ENCODE measurements at regions not wholly inside any gene's neighbourhood (a gene's known extent, or its start where the extent isn't known, plus 50 kb on each side); places are given as distances from the start of the nearest gene placed in this dataset.

GRCh38 chr1:18572022-18572880 lies 58.4 kb upstream of the PAX7 start:
- Histone ChIP-seq H2BK12ac (ENCODE audit: low read length in 2 of 2) (no peak overlapping the region), H3K18ac (ENCODE audit: low read depth in 1 of 2, low read length in 2 of 2) (no peak overlapping the region), H3K79me1 (replicated peaks; ENCODE audit: low read length, poor library complexity, severe bottlenecking) (no peaks in the 10 kb centered on the region), H2BK120ac (ENCODE audit: low read depth, low read length) (no peak overlapping the region), H4K91ac (ENCODE audit: low read length) (no peak overlapping the region), H3K27me3 (ENCODE audit: control insufficient read depth in 1 of 2, insufficient read depth in 1 of 2, low read length in 2 of 2) (peaks cover 15 to 54% of the 10 kb centered on the region in 2 experiments), H3K14ac (ENCODE audit: low read length in 2 of 2) (no peak overlapping the region), H3K9me3 (ENCODE audit: control insufficient read depth, low read length) (peaks cover 9% of the 10 kb centered on the region), H3K27ac (ENCODE audit: low read length, poor library complexity, severe bottlenecking) (no peak overlapping the region), H3K4me3 (ENCODE audit: insufficient read depth in 1 of 2, low read depth in 1 of 2, low read length in 2 of 2) (no peak overlapping the region), H3K4me2 (ENCODE audit: low read length, poor library complexity, severe bottlenecking) (no peak overlapping the region), H3K4me1 (ENCODE audit: control insufficient read depth, insufficient read depth, low read depth, low read length) (peaks cover 2% of the 10 kb centered on the region), H3K9ac (ENCODE audit: low read length) (no peak overlapping the region), H2BK15ac (ENCODE audit: low read depth, poor library complexity, severe bottlenecking) (no peak overlapping the region), H4K8ac (ENCODE audit: low read length) (no peak overlapping the region), H2AK5ac (ENCODE audit: low read length, severe bottlenecking) (no peak overlapping the region), H2BK5ac (ENCODE audit: low read depth, low read length, poor library complexity, severe bottlenecking) (no peak overlapping the region), H3K23ac (ENCODE audit: low read length in 2 of 2) (no peak overlapping the region), H2AFZ (ENCODE audit: low read depth, low read length) (no peak overlapping the region), H3K4ac (ENCODE audit: low read depth in 1 of 2, low read length in 2 of 2) (no peak overlapping the region), H3K36me3 (ENCODE audit: control insufficient read depth in 1 of 2, insufficient read depth in 2 of 2, low read depth in 1 of 2, low read length in 2 of 2) (no peaks in the 10 kb centered on the region)
- no peak for DNase-seq
- WGBS: 81% methylated on average over 9 of the region's 9 CpGs

GRCh38 chr1:18573170-18573569 lies 57.5 kb upstream of the PAX7 start:
- H3K4me3 ChIP-seq (ENCODE audit: insufficient read depth in 1 of 2, low read depth in 1 of 2, low read length in 2 of 2): no peak overlapping the region
- no peak overlapping the region for H3K4me2 ChIP-seq (ENCODE audit: low read length, poor library complexity, severe bottlenecking)
- H3K79me1 ChIP-seq (replicated peaks; ENCODE audit: low read length, poor library complexity, severe bottlenecking): no peaks in the 10 kb centered on the region
- no peak overlapping the region for H3K18ac ChIP-seq (ENCODE audit: low read depth in 1 of 2, low read length in 2 of 2)
- H2BK5ac ChIP-seq (ENCODE audit: low read depth, low read length, poor library complexity, severe bottlenecking): no peak overlapping the region
- no peak overlapping the region for H2AFZ ChIP-seq (ENCODE audit: low read depth, low read length)
- no peak overlapping the region for H2AK5ac ChIP-seq (ENCODE audit: low read length, severe bottlenecking)
- peaks cover under 1% of the 10 kb centered on the region for H3K9me3 ChIP-seq (ENCODE audit: control insufficient read depth, low read length)
- H3K4ac ChIP-seq (ENCODE audit: low read depth in 1 of 2, low read length in 2 of 2): no peak overlapping the region
- H2BK12ac ChIP-seq (ENCODE audit: low read length in 2 of 2): no peak overlapping the region
- H2BK15ac ChIP-seq (ENCODE audit: low read depth, poor library complexity, severe bottlenecking): no peak overlapping the region
- no peak overlapping the region for H2BK120ac ChIP-seq (ENCODE audit: low read depth, low read length)
- H3K9ac ChIP-seq (ENCODE audit: low read length): no peak overlapping the region
- no peak overlapping the region for H3K14ac ChIP-seq (ENCODE audit: low read length in 2 of 2)
- peaks cover 2% of the 10 kb centered on the region for H3K4me1 ChIP-seq (ENCODE audit: control insufficient read depth, insufficient read depth, low read depth, low read length)
- WGBS: 82% methylated on average over 8 of the region's 8 CpGs
- H3K23ac ChIP-seq (ENCODE audit: low read length in 2 of 2): no peak overlapping the region
- H4K91ac ChIP-seq (ENCODE audit: low read length): no peak overlapping the region
- no peak overlapping the region for H3K27ac ChIP-seq (ENCODE audit: low read length, poor library complexity, severe bottlenecking)
- H3K36me3 ChIP-seq (ENCODE audit: control insufficient read depth in 1 of 2, insufficient read depth in 2 of 2, low read depth in 1 of 2, low read length in 2 of 2): no peaks in the 10 kb centered on the region
- no peak for DNase-seq
- no peak overlapping the region for H4K8ac ChIP-seq (ENCODE audit: low read length)
- peaks cover 15 to 46% of the 10 kb centered on the region in 2 experiments for H3K27me3 ChIP-seq (ENCODE audit: control insufficient read depth in 1 of 2, insufficient read depth in 1 of 2, low read length in 2 of 2)

GRCh38 chr1:18574754-18575153 lies 55.9 kb upstream of the PAX7 start:
- Histone ChIP-seq H3K14ac (ENCODE audit: low read length in 2 of 2) (no peak overlapping the region), H2AK5ac (ENCODE audit: low read length, severe bottlenecking) (no peak overlapping the region), H4K91ac (ENCODE audit: low read length) (no peak overlapping the region), H3K27me3 (ENCODE audit: control insufficient read depth in 1 of 2, insufficient read depth in 1 of 2, low read length in 2 of 2) (peaks cover 15 to 41% of the 10 kb centered on the region in 2 experiments), H4K8ac (ENCODE audit: low read length) (no peak overlapping the region), H3K4ac (ENCODE audit: low read depth in 1 of 2, low read length in 2 of 2) (no peak overlapping the region), H3K18ac (ENCODE audit: low read depth in 1 of 2, low read length in 2 of 2) (no peak overlapping the region), H2AFZ (ENCODE audit: low read depth, low read length) (no peak overlapping the region), H3K4me1 (ENCODE audit: control insufficient read depth, insufficient read depth, low read depth, low read length) (peaks cover 2% of the 10 kb centered on the region), H2BK12ac (ENCODE audit: low read length in 2 of 2) (no peak overlapping the region), H2BK15ac (ENCODE audit: low read depth, poor library complexity, severe bottlenecking) (no peak overlapping the region), H3K4me2 (ENCODE audit: low read length, poor library complexity, severe bottlenecking) (no peak overlapping the region), H3K9me3 (ENCODE audit: control insufficient read depth, low read length) (no peaks in the 10 kb centered on the region), H3K27ac (ENCODE audit: low read length, poor library complexity, severe bottlenecking) (no peak overlapping the region), H3K79me1 (replicated peaks; ENCODE audit: low read length, poor library complexity, severe bottlenecking) (no peaks in the 10 kb centered on the region), H3K36me3 (ENCODE audit: control insufficient read depth in 1 of 2, insufficient read depth in 2 of 2, low read depth in 1 of 2, low read length in 2 of 2) (no peaks in the 10 kb centered on the region), H3K23ac (ENCODE audit: low read length in 2 of 2) (no peak overlapping the region), H3K9ac (ENCODE audit: low read length) (no peak overlapping the region), H3K4me3 (ENCODE audit: insufficient read depth in 1 of 2, low read depth in 1 of 2, low read length in 2 of 2) (no peak overlapping the region), H2BK5ac (ENCODE audit: low read depth, low read length, poor library complexity, severe bottlenecking) (no peak overlapping the region), H2BK120ac (ENCODE audit: low read depth, low read length) (no peak overlapping the region)
- 69% methylated on average over 5 of the region's 5 CpGs for WGBS
- DNase-seq: no peak

GRCh38 chr1:18575620-18576019 lies 55.0 kb upstream of the PAX7 start:
- DNase-seq: peak; percentile 29
- WGBS: 0% methylated on average over 4 of the region's 8 CpGs
- H4K91ac ChIP-seq (ENCODE audit: low read length): no peak overlapping the region
- H3K18ac ChIP-seq (ENCODE audit: low read depth in 1 of 2, low read length in 2 of 2): no peak overlapping the region
- H3K4me1 ChIP-seq (ENCODE audit: control insufficient read depth, insufficient read depth, low read depth, low read length): peaks cover 6% of the 10 kb centered on the region
- no peak overlapping the region for H2BK12ac ChIP-seq (ENCODE audit: low read length in 2 of 2)
- H2BK120ac ChIP-seq (ENCODE audit: low read depth, low read length): no peak overlapping the region
- H2AFZ ChIP-seq (ENCODE audit: low read depth, low read length): no peak overlapping the region
- no peak overlapping the region for H3K27ac ChIP-seq (ENCODE audit: low read length, poor library complexity, severe bottlenecking)
- H3K79me1 ChIP-seq (replicated peaks; ENCODE audit: low read length, poor library complexity, severe bottlenecking): no peaks in the 10 kb centered on the region
- no peak overlapping the region for H3K4me2 ChIP-seq (ENCODE audit: low read length, poor library complexity, severe bottlenecking)
- no peak overlapping the region for H3K4ac ChIP-seq (ENCODE audit: low read depth in 1 of 2, low read length in 2 of 2)
- no peak overlapping the region for H4K8ac ChIP-seq (ENCODE audit: low read length)
- no peaks in the 10 kb centered on the region for H3K9me3 ChIP-seq (ENCODE audit: control insufficient read depth, low read length)
- H2AK5ac ChIP-seq (ENCODE audit: low read length, severe bottlenecking): no peak overlapping the region
- H3K9ac ChIP-seq (ENCODE audit: low read length): no peak overlapping the region
- no peak overlapping the region for H2BK15ac ChIP-seq (ENCODE audit: low read depth, poor library complexity, severe bottlenecking)
- no peak overlapping the region for H3K4me3 ChIP-seq (ENCODE audit: insufficient read depth in 1 of 2, low read depth in 1 of 2, low read length in 2 of 2)
- no peak overlapping the region for H2BK5ac ChIP-seq (ENCODE audit: low read depth, low read length, poor library complexity, severe bottlenecking)
- H3K23ac ChIP-seq (ENCODE audit: low read length in 2 of 2): no peak overlapping the region
- peaks cover 20 to 48% of the 10 kb centered on the region in 2 experiments for H3K27me3 ChIP-seq (ENCODE audit: control insufficient read depth in 1 of 2, insufficient read depth in 1 of 2, low read length in 2 of 2)
- H3K14ac ChIP-seq (ENCODE audit: low read length in 2 of 2): no peak overlapping the region
- H3K36me3 ChIP-seq (ENCODE audit: control insufficient read depth in 1 of 2, insufficient read depth in 2 of 2, low read depth in 1 of 2, low read length in 2 of 2): no peaks in the 10 kb centered on the region
